ENCODE measurements at regions not wholly inside any gene's neighbourhood (a gene's known extent, or its start where the extent isn't known, plus 50 kb on each side); places are given as distances from the start of the nearest gene placed in this dataset.

GRCh38 chr3:110550511-110550910 lies 521.1 kb upstream of the NECTIN3 start:
- Histone ChIP-seq H3K4me1 (no peaks in the 10 kb centered on the region), H3K9me3 (replicated peaks) (no peaks in the 10 kb centered on the region), H3K27me3 (no peaks in the 10 kb centered on the region), H3K4me3 (no peak overlapping the region), H3K36me3 (no peaks in the 10 kb centered on the region), H3K27ac (no peak overlapping the region)
- no peak for DNase-seq

DNA sequence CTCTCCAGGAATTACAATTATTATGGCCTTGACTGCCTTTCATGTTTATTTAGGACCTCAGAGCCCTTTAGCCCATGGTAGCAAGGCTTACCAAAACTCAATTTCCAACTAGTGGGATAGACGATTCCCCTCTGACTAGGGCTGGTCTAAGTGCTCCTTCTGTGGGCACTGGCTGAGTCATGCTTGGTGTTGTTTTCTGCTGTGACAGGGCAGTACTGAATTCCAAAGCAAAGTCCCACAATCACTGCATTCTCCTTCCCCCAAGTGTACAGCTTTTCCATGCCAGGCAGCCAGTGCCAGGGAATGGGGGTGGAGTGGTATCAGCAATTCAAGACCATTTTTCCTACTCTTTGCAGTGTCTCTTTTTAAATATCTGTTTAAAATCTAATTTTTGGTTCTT lies 509.0 kb upstream of the NECTIN3 start:
- no peak for DNase-seq
- no peak overlapping the region for H3K27ac ChIP-seq
- H3K4me3 ChIP-seq, result no peak overlapping the region
- H3K36me3 ChIP-seq, result no peaks in the 10 kb centered on the region
- no peaks in the 10 kb centered on the region for H3K9me3 ChIP-seq (replicated peaks)
- H3K4me1 ChIP-seq, result no peaks in the 10 kb centered on the region
- no peaks in the 10 kb centered on the region for H3K27me3 ChIP-seq

DNA sequence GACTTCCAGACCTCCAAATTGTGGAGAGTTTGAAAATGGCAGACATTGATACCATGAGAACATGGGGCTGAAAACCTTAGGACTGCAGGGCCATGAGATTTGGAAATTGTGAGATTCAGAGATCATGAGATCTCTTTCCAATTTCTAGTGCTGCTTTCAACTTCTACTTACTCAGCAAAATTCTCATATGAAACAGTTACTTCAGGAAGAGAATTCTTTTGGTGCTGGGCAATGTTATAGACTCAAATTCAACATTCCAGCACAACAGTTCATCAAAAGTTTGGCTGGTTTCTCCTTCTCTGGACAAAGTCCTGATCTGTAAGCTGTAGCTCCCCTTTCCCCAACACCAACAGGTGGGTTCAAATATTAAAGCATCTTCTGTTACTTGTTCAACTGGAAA lies 506.9 kb upstream of the NECTIN3 start:
- no peak for DNase-seq
- no peak overlapping the region for H3K4me3 ChIP-seq

DNA sequence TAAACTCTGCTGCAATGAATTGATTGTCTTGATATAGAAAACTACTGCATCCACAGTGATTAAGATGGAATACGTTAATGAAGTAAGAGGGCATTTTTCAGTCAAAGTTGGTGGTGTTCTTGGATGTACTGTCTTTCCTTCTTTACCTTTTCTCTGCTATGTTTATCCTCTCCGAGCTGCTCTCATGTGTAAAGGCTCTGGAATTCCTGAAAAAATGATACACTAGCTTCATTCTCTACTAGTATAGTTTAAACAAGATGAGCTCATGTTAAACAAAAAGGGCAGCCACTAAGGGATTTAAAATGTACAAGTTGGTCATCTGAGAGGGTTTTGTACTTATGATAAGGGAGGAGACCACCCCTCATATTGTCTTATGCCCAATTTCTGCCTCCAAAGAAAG lies 504.6 kb upstream of the NECTIN3 start:
- no peaks in the 10 kb centered on the region for H3K4me1 ChIP-seq
- H3K36me3 ChIP-seq, result no peaks in the 10 kb centered on the region
- no peak overlapping the region for H3K4me3 ChIP-seq
- DNase-seq, result no peak
- H3K27me3 ChIP-seq, result no peaks in the 10 kb centered on the region
- no peak overlapping the region for H3K27ac ChIP-seq
- no peaks in the 10 kb centered on the region for H3K9me3 ChIP-seq (replicated peaks)

More for the DNA sequence above, 506.9 kb upstream of the NECTIN3 start:
- H3K36me3 ChIP-seq, result no peaks in the 10 kb centered on the region
- H3K4me1 ChIP-seq, result no peaks in the 10 kb centered on the region
- H3K27ac ChIP-seq, result no peak overlapping the region
- H3K27me3 ChIP-seq, result no peaks in the 10 kb centered on the region
- H3K9me3 ChIP-seq (replicated peaks), result no peaks in the 10 kb centered on the region

DNA sequence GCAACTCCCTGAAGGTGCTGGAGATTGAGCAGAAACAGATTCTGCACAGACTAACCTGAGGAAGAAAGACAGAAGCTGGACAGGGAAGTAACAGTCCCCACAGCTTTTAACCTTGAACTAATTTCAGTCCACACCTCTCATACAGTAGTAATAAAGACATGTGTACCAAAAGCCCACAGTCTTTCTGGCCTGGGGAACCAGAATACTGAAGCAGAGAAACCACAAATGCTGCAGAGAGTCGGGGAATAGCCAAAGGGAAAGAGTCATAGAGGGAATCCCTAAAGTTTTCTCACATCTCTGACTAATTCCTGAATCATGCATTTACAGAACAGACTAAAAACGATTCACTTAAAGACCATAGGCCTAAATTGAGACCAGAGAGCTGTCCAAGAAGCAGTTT lies 503.4 kb upstream of the NECTIN3 start:
- H3K27ac ChIP-seq, result no peak overlapping the region
- peak in 1 of 2 experiments; percentile 6 for DNase-seq

GRCh38 chr3:110569073-110569472 lies 502.5 kb upstream of the NECTIN3 start:
- H3K9me3 ChIP-seq (replicated peaks), result no peaks in the 10 kb centered on the region
- H3K4me3 ChIP-seq, result no peak overlapping the region
- DNase-seq, result no peak
- H3K4me1 ChIP-seq, result no peaks in the 10 kb centered on the region
- no peak overlapping the region for H3K27ac ChIP-seq
- no peaks in the 10 kb centered on the region for H3K27me3 ChIP-seq
- no peaks in the 10 kb centered on the region for H3K36me3 ChIP-seq

More for the DNA sequence above, 503.4 kb upstream of the NECTIN3 start:
- Histone ChIP-seq H3K27me3 (no peaks in the 10 kb centered on the region), H3K4me3 (no peak overlapping the region), H3K9me3 (replicated peaks) (no peaks in the 10 kb centered on the region), H3K4me1 (no peaks in the 10 kb centered on the region), H3K36me3 (no peaks in the 10 kb centered on the region)

GRCh38 chr3:110575702-110576101 lies 495.9 kb upstream of the NECTIN3 start:
- Histone ChIP-seq H3K9me3 (replicated peaks) (no peaks in the 10 kb centered on the region), H3K27me3 (no peaks in the 10 kb centered on the region), H3K4me3 (no peak overlapping the region), H3K27ac (no peak overlapping the region), H3K36me3 (no peaks in the 10 kb centered on the region), H3K4me1 (no peaks in the 10 kb centered on the region)
- DNase-seq, result no peak

GRCh38 chr3:110576960-110577359 lies 494.7 kb upstream of the NECTIN3 start:
- Histone ChIP-seq H3K4me3 (no peak overlapping the region), H3K36me3 (no peaks in the 10 kb centered on the region), H3K27ac (no peak overlapping the region), H3K27me3 (no peaks in the 10 kb centered on the region), H3K9me3 (replicated peaks) (no peaks in the 10 kb centered on the region), H3K4me1 (no peaks in the 10 kb centered on the region)
- no peak for DNase-seq

GRCh38 chr3:110577854-110578253 lies 493.8 kb upstream of the NECTIN3 start:
- H3K36me3 ChIP-seq, result no peaks in the 10 kb centered on the region
- H3K4me3 ChIP-seq, result no peak overlapping the region
- H3K27me3 ChIP-seq, result no peaks in the 10 kb centered on the region
- H3K4me1 ChIP-seq, result no peaks in the 10 kb centered on the region
- H3K9me3 ChIP-seq (replicated peaks), result no peaks in the 10 kb centered on the region
- DNase-seq, result no peak
- H3K27ac ChIP-seq, result no peak overlapping the region

- no peak for DNase-seq
- no peaks in the 10 kb centered on the region for H3K4me1 ChIP-seq
- H3K27ac ChIP-seq, result no peak overlapping the region
- H3K27me3 ChIP-seq, result no peaks in the 10 kb centered on the region
- H3K4me3 ChIP-seq, result no peak overlapping the region
- no peaks in the 10 kb centered on the region for H3K36me3 ChIP-seq
- no peaks in the 10 kb centered on the region for H3K9me3 ChIP-seq (replicated peaks)
Observed at GRCh38 chr3:110579840-110580550, 491.6 kb upstream of the NECTIN3 start.

GRCh38 chr3:110583373-110583935 lies 488.2 kb upstream of the NECTIN3 start:
- no peaks in the 10 kb centered on the region for H3K27me3 ChIP-seq
- DNase-seq, result no peak
- H3K4me3 ChIP-seq, result no peak overlapping the region
- no peaks in the 10 kb centered on the region for H3K4me1 ChIP-seq
- no peaks in the 10 kb centered on the region for H3K9me3 ChIP-seq (replicated peaks)
- H3K36me3 ChIP-seq, result no peaks in the 10 kb centered on the region
- H3K27ac ChIP-seq, result no peak overlapping the region

GRCh38 chr3:110588906-110589305 lies 482.7 kb upstream of the NECTIN3 start:
- no peak for DNase-seq
- no peaks in the 10 kb centered on the region for H3K36me3 ChIP-seq
- H3K27me3 ChIP-seq, result no peaks in the 10 kb centered on the region
- no peak overlapping the region for H3K4me3 ChIP-seq
- H3K9me3 ChIP-seq (replicated peaks), result no peaks in the 10 kb centered on the region
- H3K4me1 ChIP-seq, result no peaks in the 10 kb centered on the region
- no peak overlapping the region for H3K27ac ChIP-seq

DNA sequence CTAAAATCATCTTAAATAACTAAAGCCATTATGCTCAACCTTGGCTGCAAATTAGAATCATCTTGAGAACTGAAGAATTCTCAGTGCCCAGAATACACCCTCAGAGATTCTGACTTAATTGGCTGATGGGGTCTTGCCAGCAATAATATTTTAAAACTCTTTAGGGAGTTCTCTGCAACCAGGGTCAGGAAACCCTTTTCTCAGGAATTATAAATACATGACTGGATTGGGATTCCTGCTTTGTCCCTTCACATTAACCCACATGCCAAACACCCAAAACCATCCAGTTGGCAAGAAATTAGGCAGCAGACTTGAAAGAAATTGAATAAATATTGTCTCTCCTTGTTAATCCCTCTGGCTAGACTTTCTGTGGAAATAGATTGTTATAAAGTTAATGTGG lies 482.3 kb upstream of the NECTIN3 start:
- H3K27me3 ChIP-seq, result no peaks in the 10 kb centered on the region
- DNase-seq, result no peak

GRCh38 chr3:110593749-110594148 lies 477.9 kb upstream of the NECTIN3 start:
- DNase-seq, result no peak
- Histone ChIP-seq H3K36me3 (no peaks in the 10 kb centered on the region), H3K9me3 (replicated peaks) (no peaks in the 10 kb centered on the region), H3K4me1 (no peaks in the 10 kb centered on the region), H3K27ac (no peak overlapping the region), H3K27me3 (no peaks in the 10 kb centered on the region), H3K4me3 (no peak overlapping the region)

More for the DNA sequence above, 482.3 kb upstream of the NECTIN3 start:
- no peak overlapping the region for H3K27ac ChIP-seq
- H3K4me3 ChIP-seq, result no peak overlapping the region
- no peaks in the 10 kb centered on the region for H3K9me3 ChIP-seq (replicated peaks)
- no peaks in the 10 kb centered on the region for H3K36me3 ChIP-seq
- H3K4me1 ChIP-seq, result no peaks in the 10 kb centered on the region

GRCh38 chr3:110598847-110599490 lies 472.6 kb upstream of the NECTIN3 start:
- Histone ChIP-seq H3K4me1 (no peaks in the 10 kb centered on the region), H3K27me3 (no peaks in the 10 kb centered on the region), H3K27ac (no peak overlapping the region), H3K9me3 (replicated peaks) (no peaks in the 10 kb centered on the region), H3K36me3 (no peaks in the 10 kb centered on the region), H3K4me3 (no peak overlapping the region)
- DNase-seq, result no peak

All from SJCRH30 (cell line).